H1 (cell line): ENCODE measurements at regions not wholly inside any gene's neighbourhood (a gene's known extent, or its start where the extent isn't known, plus 50 kb on each side); places are given as distances from the start of the nearest gene placed in this dataset.

ENCODE experiments used
- CTCF ChIA-PET: fragments of 300-600 bp; sonication (Branson Sonifier 250); formaldehyde crosslinking; loops from one replicate; lab custom pipeline; 2021; ENCODE audit not compliant: partially characterized antibody; lab: Charles Lee
- POLR2A ChIA-PET: fragments of 300-600 bp; sonication (Branson Sonifier 250); formaldehyde crosslinking; loops from one replicate; lab custom pipeline; 2021; ENCODE audit warnings: inconsistent platforms; ENCODE audit not compliant: partially characterized antibody; lab: Charles Lee
- DNase-seq, 2 experiments: peaks; one replicate each; pipeline versions ENCODE4 v3.0.0 to v3.0.0-alpha.2; 2010 to 2022; ENCODE audit warnings: low spot score in 2 of 2, low read depth in 1 of 2, mixed read lengths in 1 of 2
- FAIRE-seq: peaks from 2 replicates; lab custom pipeline; 2011; peaks lifted over from hg19 to GRCh38; lab: Jason Lieb, UNC
- H2AFZ ChIP-seq: 2 replicates; pipeline ENCODE4 v1.8.1; 2012; ENCODE audit warnings: low read length, inconsistent platforms
- H2AK5ac ChIP-seq: 2 replicates; pipeline ENCODE4 v1.6.1; 2013; ENCODE audit warnings: low read depth, low read length
- H2BK120ac ChIP-seq: replicated peaks from 2 replicates; pipeline ENCODE3; 2013; ENCODE audit warnings: low read depth, low read length, inconsistent platforms
- H2BK12ac ChIP-seq: 2 replicates; pipeline ENCODE4 v1.6.1; 2013; ENCODE audit warnings: low read depth, low read length
- H2BK15ac ChIP-seq: 2 replicates; pipeline ENCODE4 v1.6.1; 2013; ENCODE audit warnings: low read length
- H2BK20ac ChIP-seq: 2 replicates; pipeline ENCODE4 v1.6.1; 2013; ENCODE audit warnings: low read length
- H2BK5ac ChIP-seq: 2 replicates; pipeline ENCODE4 v1.6.1; 2013; ENCODE audit warnings: low read depth, low read length
- H3K14ac ChIP-seq: 2 replicates; pipeline ENCODE4 v1.6.1; 2013; ENCODE audit warnings: inconsistent platforms; ENCODE audit not compliant: insufficient read length
- H3K18ac ChIP-seq: 2 replicates; pipeline ENCODE4 v1.6.1; 2013; ENCODE audit warnings: low read length; ENCODE audit errors: extremely low read depth
- H3K23ac ChIP-seq: 2 replicates; pipeline ENCODE4 v1.6.1; 2013; ENCODE audit warnings: inconsistent platforms; ENCODE audit not compliant: insufficient read length
- H3K23me2 ChIP-seq: 2 replicates; pipeline ENCODE4 v1.6.1; 2013; ENCODE audit warnings: low read depth, low read length
- H3K27ac ChIP-seq: 2 replicates; pipeline ENCODE4 v1.6.1; 2011; ENCODE audit warnings: low read depth, low read length, inconsistent platforms
- H3K27me3 ChIP-seq, 4 experiments: replicated peaks in 1 of 4; 1 replicate in 1 of 4; 2 replicates in 3 of 4; pipeline versions ENCODE4 v1.6.1 to v1.8.1; 2011 to 2013; ENCODE audit warnings: low read length in 3 of 4, mild to moderate bottlenecking in 3 of 4, inconsistent platforms in 2 of 4, mixed read lengths in 2 of 4, moderate library complexity in 1 of 4; ENCODE audit not compliant: control insufficient read depth in 3 of 4, insufficient read depth in 3 of 4; ENCODE audit errors: extremely low read depth in 1 of 4
- H3K36me3 ChIP-seq, 4 experiments: 2 replicates each; pipeline versions ENCODE4 v1.6.1 to v1.8.1; 2011 to 2013; ENCODE audit warnings: mild to moderate bottlenecking in 4 of 4, low read length in 3 of 4, moderate library complexity in 2 of 4, control low read depth in 1 of 4, inconsistent platforms in 1 of 4; ENCODE audit not compliant: insufficient read depth in 4 of 4, control insufficient read depth in 2 of 4
- H3K4ac ChIP-seq: replicated peaks from 2 replicates; pipeline ENCODE3; 2013; ENCODE audit warnings: low read length, low read depth, mixed read lengths, inconsistent platforms; ENCODE audit not compliant: insufficient read length
- H3K4me1 ChIP-seq, 4 experiments: replicated peaks in 1 of 4; 1 replicate in 1 of 4; 2 replicates in 3 of 4; pipeline versions ENCODE4 v1.6.1 to v1.8.1; 2011 to 2013; ENCODE audit warnings: low read length in 3 of 4, inconsistent platforms in 2 of 4, mixed read lengths in 1 of 4; ENCODE audit not compliant: insufficient read depth in 4 of 4, control insufficient read depth in 3 of 4
- H3K4me2 ChIP-seq, 2 experiments: 2 replicates each; pipeline versions ENCODE4 v1.6.1 to v1.8.1; 2011 to 2013; ENCODE audit warnings: low read depth in 2 of 2, low read length in 2 of 2, control low read depth in 1 of 2, inconsistent platforms in 1 of 2, mild to moderate bottlenecking in 1 of 2; ENCODE audit not compliant: insufficient read depth in 1 of 2
- H3K4me3 ChIP-seq, 4 experiments: fragments of 200-600, 300-600 bp in 1 of 4; sonication (generic), shearing (Covaris generic), sonication (Bioruptor Twin) in 1 of 4; 2 replicates each; pipeline versions ENCODE4 v1.5.1 to v1.8.1; 2011 to 2016; ENCODE audit warnings: low read length in 4 of 4, low read depth in 3 of 4, control low read depth in 2 of 4, inconsistent platforms in 2 of 4, mild to moderate bottlenecking in 2 of 4, mixed read lengths in 1 of 4, moderate library complexity in 1 of 4; ENCODE audit not compliant: insufficient read depth in 2 of 4; ENCODE audit errors: extremely low read depth in 1 of 4
- H3K56ac ChIP-seq: replicated peaks from 2 replicates; pipeline ENCODE3; 2013; ENCODE audit warnings: low read depth, mild to moderate bottlenecking, mixed read lengths, low read length, inconsistent platforms; ENCODE audit not compliant: insufficient read length
- H3K79me1 ChIP-seq: 2 replicates; pipeline ENCODE4 v1.6.1; 2013; ENCODE audit warnings: low read depth, low read length, control low read depth
- H3K79me2 ChIP-seq, 2 experiments: 2 replicates each; pipeline versions ENCODE4 v1.6.1 to v1.8.1; 2012 to 2013; ENCODE audit warnings: low read length in 2 of 2, mild to moderate bottlenecking in 2 of 2, inconsistent platforms in 1 of 2; ENCODE audit not compliant: insufficient read depth in 2 of 2, control insufficient read depth in 1 of 2
- H3K9ac ChIP-seq, 4 experiments: replicated peaks in 1 of 4; 1 replicate in 1 of 4; 2 replicates in 3 of 4; pipeline versions ENCODE4 v1.6.1 to v1.8.1; 2011 to 2013; ENCODE audit warnings: low read depth in 3 of 4, low read length in 3 of 4, control low read depth in 2 of 4, mild to moderate bottlenecking in 2 of 4, moderate library complexity in 2 of 4, inconsistent platforms in 1 of 4; ENCODE audit errors: extremely low read depth in 1 of 4
- H3K9me3 ChIP-seq, 2 experiments: 2 replicates each; pipeline versions ENCODE4 v1.6.1 to v1.8.1; 2012 to 2013; ENCODE audit warnings: mild to moderate bottlenecking in 2 of 2, moderate library complexity in 2 of 2, control low read depth in 1 of 2, inconsistent platforms in 1 of 2, low read depth in 1 of 2, low read length in 1 of 2, mixed read lengths in 1 of 2; ENCODE audit not compliant: insufficient read depth in 2 of 2
- H4K20me1 ChIP-seq, 2 experiments: replicated peaks in 1 of 2; 2 replicates each; pipeline versions ENCODE3 to v1.8.1; 2011 to 2013; ENCODE audit warnings: inconsistent platforms in 2 of 2, low read length in 2 of 2, mild to moderate bottlenecking in 1 of 2; ENCODE audit not compliant: insufficient read depth in 2 of 2, control insufficient read depth in 1 of 2
- H4K5ac ChIP-seq: 2 replicates; pipeline ENCODE4 v1.6.1; 2013; ENCODE audit warnings: low read length, low read depth, mixed read lengths, inconsistent platforms; ENCODE audit not compliant: insufficient read length
- H4K8ac ChIP-seq: 2 replicates; pipeline ENCODE4 v1.8.0; 2013; ENCODE audit warnings: mild to moderate bottlenecking, moderate library complexity, low read length, inconsistent platforms; ENCODE audit not compliant: insufficient read depth; ENCODE audit errors: extremely low read depth
- H4K91ac ChIP-seq: replicated peaks from 2 replicates; pipeline ENCODE3; 2013; ENCODE audit warnings: low read length, mixed read lengths, inconsistent platforms; ENCODE audit not compliant: insufficient read length
- ATF3 ChIP-seq: IDR thresholded peaks from 2 replicates; pipeline ENCODE4 v1.6.1; 2011; ENCODE audit warnings: low read depth, mild to moderate bottlenecking, low read length; ENCODE audit not compliant: insufficient read depth
- CBX5 ChIP-seq: fragments of 300-800, 300-1000 bp; sonication (generic); IDR thresholded peaks from 2 replicates; pipeline ENCODE4 v1.7.1; 2016; ENCODE audit warnings: antibody characterized with exemption, low read length, low read depth
- CTBP2 ChIP-seq: IDR thresholded peaks from 2 replicates; pipeline ENCODE4 v1.7.0; 2011; ENCODE audit warnings: borderline replicate concordance, mild to moderate bottlenecking, moderate library complexity, mixed read lengths, low read length; ENCODE audit not compliant: insufficient read depth, insufficient read length
- JUN ChIP-seq: IDR thresholded peaks from 2 replicates; pipeline ENCODE4 v1.6.1; 2011; ENCODE audit warnings: low read depth, mild to moderate bottlenecking, improper control_type of control experiment, low read length
- NANOG ChIP-seq: IDR thresholded peaks from 2 replicates; pipeline ENCODE4 v1.6.1; 2011; ENCODE audit warnings: low read length, low read depth, mild to moderate bottlenecking, inconsistent platforms; ENCODE audit not compliant: insufficient read depth, poor library complexity, severe bottlenecking
- NRF1 ChIP-seq: IDR thresholded peaks from 2 replicates; pipeline ENCODE4 v1.6.1; 2011; ENCODE audit warnings: mild to moderate bottlenecking, low read depth, low read length, improper control_type of control experiment
- POLR2AphosphoS5 ChIP-seq: IDR thresholded peaks from 2 replicates; pipeline ENCODE4 v1.6.1; 2011; ENCODE audit warnings: low read depth, low read length
- RAD21 ChIP-seq, 2 experiments: IDR thresholded peaks in 1 of 2; conservative IDR thresholded peaks in 1 of 2; 2 replicates each; pipeline ENCODE4 v1.6.1; 2011; ENCODE audit warnings: low read depth in 2 of 2, low read length in 2 of 2, improper control_type of control experiment in 1 of 2, inconsistent platforms in 1 of 2, mild to moderate bottlenecking in 1 of 2, moderate library complexity in 1 of 2
- RBBP5 ChIP-seq: IDR thresholded peaks from 2 replicates; pipeline ENCODE4 v1.7.1; 2012; ENCODE audit warnings: low read depth, mild to moderate bottlenecking, inconsistent platforms, low read length, moderate library complexity, borderline replicate concordance
- TBP ChIP-seq: IDR thresholded peaks from 2 replicates; pipeline ENCODE4 v1.6.1; 2011; ENCODE audit warnings: low read depth, low read length, improper control_type of control experiment
- YY1 ChIP-seq: IDR thresholded peaks from 2 replicates; pipeline ENCODE4 v1.6.1; 2011; ENCODE audit warnings: low read depth, mild to moderate bottlenecking, low read length
- ZNF274 ChIP-seq: IDR thresholded peaks from 2 replicates; pipeline ENCODE4 v1.7.0; 2012; ENCODE audit warnings: low read length, borderline replicate concordance; ENCODE audit errors: extremely low read depth
- TF ChIP-seq, protein P1 (sequence below): IDR thresholded peaks from 2 replicates; pipeline ENCODE4 v1.6.1; 2012; ENCODE audit warnings: inconsistent platforms

- H2BK12ac ChIP-seq, result no peak overlapping the region
- no peaks in the 10 kb centered on the region for H3K79me2 ChIP-seq
- H3K4ac ChIP-seq, result no peak overlapping the region
- no peak overlapping the region for H2BK5ac ChIP-seq
- no peak overlapping the region for H2AK5ac ChIP-seq
- no peaks in the 10 kb centered on the region for H3K79me1 ChIP-seq
- H3K23me2 ChIP-seq, result no peaks in the 10 kb centered on the region
- no peaks in the 10 kb centered on the region for H3K36me3 ChIP-seq
- no peaks in the 10 kb centered on the region for H3K27me3 ChIP-seq
- no peak overlapping the region for H3K18ac ChIP-seq
- H4K91ac ChIP-seq, result no peak overlapping the region
- H3K4me1 ChIP-seq, result no peaks in the 10 kb centered on the region
- H3K56ac ChIP-seq, result no peak overlapping the region
- H2BK120ac ChIP-seq, result no peak overlapping the region
- H3K23ac ChIP-seq, result no peak overlapping the region
- DNase-seq (no peak), FAIRE-seq (no peak)
- H4K5ac ChIP-seq, result no peak overlapping the region
- no peak overlapping the region for H3K14ac ChIP-seq
- H2BK20ac ChIP-seq, result no peak overlapping the region
- no peaks in the 10 kb centered on the region for H4K20me1 ChIP-seq
- ChIA-PET POLR2A (no interaction called here), CTCF (no interaction called here)
- no peak overlapping the region for H3K9ac ChIP-seq
- H3K4me3 ChIP-seq, result no peak overlapping the region
- H3K4me2 ChIP-seq, result no peak overlapping the region
- H2AFZ ChIP-seq, result no peak overlapping the region
- no peaks in the 10 kb centered on the region for H3K9me3 ChIP-seq
- H3K27ac ChIP-seq, result no peak overlapping the region
- H4K8ac ChIP-seq, result no peak overlapping the region
- H2BK15ac ChIP-seq, result no peak overlapping the region
- TF ChIP-seq YY1 (no peak), RAD21 (IDR thresholded peaks at IDR 0.05 in 1 of 2, conservative IDR thresholded peaks at IDR 0.05 in 1 of 2; ENCODE audit: low read depth in 2 of 2, low read length in 2 of 2) (no peak), NRF1 (no peak), POLR2AphosphoS5 (no peak), RBBP5 (no peak), NANOG (no peak), CBX5 (no peak), ATF3 (no peak), JUN (no peak), TBP (no peak), ZNF274 (no peak), CTBP2 (no peak)
- TF ChIP-seq, protein P1, sequence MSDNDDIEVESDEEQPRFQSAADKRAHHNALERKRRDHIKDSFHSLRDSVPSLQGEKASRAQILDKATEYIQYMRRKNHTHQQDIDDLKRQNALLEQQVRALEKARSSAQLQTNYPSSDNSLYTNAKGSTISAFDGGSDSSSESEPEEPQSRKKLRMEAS, result no peak
Observed at GRCh38 chr4:157643257-157643656, 422.7 kb downstream of the GRIA2 start.
